ENCODE measurements at regions not wholly inside any gene's neighbourhood (a gene's known extent, or its start where the extent isn't known, plus 50 kb on each side); places are given as distances from the start of the nearest gene placed in this dataset.
A peak's percentile ranks its signal among the peaks of the same experiment; 100 is the strongest.
"Not testable (repeated sequence)": the region's sequence is repeated elsewhere in the genome, so short reads cannot be mapped to it uniquely, and the experiment has no call there.

GRCh38 chr11:67871168-67871567, 132.7 kb downstream of the UNC93B1 start:
- ATAC-seq; H3K27me3 ChIP-seq (ENCODE audit: insufficient read depth, low read length); H3K4me3 ChIP-seq (replicated peaks in 1 of 2; ENCODE audit: low read depth in 1 of 2, low read length in 2 of 2); POLR2A ChIA-PET; H3K27ac ChIP-seq (ENCODE audit: low read depth, low read length); intact Hi-C loops (cut with micrococcal nuclease); BruUV-seq (replicated peaks); H3K9me3 ChIP-seq (ENCODE audit: control insufficient read depth in 1 of 2, insufficient read depth in 1 of 2, low read depth in 1 of 2, low read length in 2 of 2); H4K20me1 ChIP-seq (ENCODE audit: insufficient read depth); H3K4me2 ChIP-seq (ENCODE audit: low read length); DNase-seq (ENCODE audit: low read depth, low spot score); H3K9me2 ChIP-seq (ENCODE audit: insufficient read depth); H3K9ac ChIP-seq (ENCODE audit: low read length); H3K79me2 ChIP-seq (ENCODE audit: insufficient read depth, low read length); H3K36me3 ChIP-seq (ENCODE audit: control insufficient read depth in 1 of 2, insufficient read depth in 2 of 2, low read length in 2 of 2); H3K4me1 ChIP-seq (ENCODE audit: control insufficient read depth in 1 of 2, insufficient read depth in 2 of 2, low read length in 2 of 2); RAD21 ChIA-PET (ENCODE audit: low non-redundant PET in 1 of 2, low total read pairs in 2 of 2, uncharacterized antibody in 2 of 2, unreplicated experiment in 2 of 2); CTCF ChIA-PET; H2AFZ ChIP-seq (ENCODE audit: low read depth, low read length, poor library complexity, severe bottlenecking): not testable (repeated sequence)

- RAD21 ChIA-PET (ENCODE audit: low non-redundant PET in 1 of 2, low total read pairs in 2 of 2, uncharacterized antibody in 2 of 2, unreplicated experiment in 2 of 2); BruUV-seq (replicated peaks); H3K4me2 ChIP-seq (ENCODE audit: low read length); H3K4me1 ChIP-seq (ENCODE audit: control insufficient read depth in 1 of 2, insufficient read depth in 2 of 2, low read length in 2 of 2); intact Hi-C loops (cut with micrococcal nuclease); H3K36me3 ChIP-seq (ENCODE audit: control insufficient read depth in 1 of 2, insufficient read depth in 2 of 2, low read length in 2 of 2); DNase-seq (ENCODE audit: low read depth, low spot score); CTCF ChIA-PET; POLR2A ChIA-PET; H3K9ac ChIP-seq (ENCODE audit: low read length); H3K9me2 ChIP-seq (ENCODE audit: insufficient read depth); H3K9me3 ChIP-seq (ENCODE audit: control insufficient read depth in 1 of 2, insufficient read depth in 1 of 2, low read depth in 1 of 2, low read length in 2 of 2); H3K27ac ChIP-seq (ENCODE audit: low read depth, low read length); ATAC-seq; H3K27me3 ChIP-seq (ENCODE audit: insufficient read depth, low read length); H2AFZ ChIP-seq (ENCODE audit: low read depth, low read length, poor library complexity, severe bottlenecking); H4K20me1 ChIP-seq (ENCODE audit: insufficient read depth); H3K79me2 ChIP-seq (ENCODE audit: insufficient read depth, low read length); H3K4me3 ChIP-seq (replicated peaks in 1 of 2; ENCODE audit: low read depth in 1 of 2, low read length in 2 of 2): not testable (repeated sequence)
These were observed 141.0 kb downstream of the UNC93B1 start for GRCh38 chr11:67862896-67863295.

- BruUV-seq (replicated peaks); H3K4me2 ChIP-seq (ENCODE audit: low read length); H3K9me2 ChIP-seq (ENCODE audit: insufficient read depth); H3K36me3 ChIP-seq (ENCODE audit: control insufficient read depth in 1 of 2, insufficient read depth in 2 of 2, low read length in 2 of 2); H4K20me1 ChIP-seq (ENCODE audit: insufficient read depth); H3K4me3 ChIP-seq (replicated peaks in 1 of 2; ENCODE audit: low read depth in 1 of 2, low read length in 2 of 2); RAD21 ChIA-PET (ENCODE audit: low non-redundant PET in 1 of 2, low total read pairs in 2 of 2, uncharacterized antibody in 2 of 2, unreplicated experiment in 2 of 2); H3K9me3 ChIP-seq (ENCODE audit: control insufficient read depth in 1 of 2, insufficient read depth in 1 of 2, low read depth in 1 of 2, low read length in 2 of 2); H3K4me1 ChIP-seq (ENCODE audit: control insufficient read depth in 1 of 2, insufficient read depth in 2 of 2, low read length in 2 of 2); DNase-seq (ENCODE audit: low read depth, low spot score); H3K27ac ChIP-seq (ENCODE audit: low read depth, low read length); H3K79me2 ChIP-seq (ENCODE audit: insufficient read depth, low read length); H2AFZ ChIP-seq (ENCODE audit: low read depth, low read length, poor library complexity, severe bottlenecking); POLR2A ChIA-PET; H3K27me3 ChIP-seq (ENCODE audit: insufficient read depth, low read length); H3K9ac ChIP-seq (ENCODE audit: low read length); CTCF ChIA-PET; ATAC-seq: not testable (repeated sequence)
- intact Hi-C loops (cut with micrococcal nuclease): loop anchor here (10.0 kb wide), 1 partner anchor 135 kb away; no protein-coding TSS in a partner anchor
- peak in 2 of 3 experiments; percentile 19 to 33; a peak in 2 of 6 replicates for TF ChIP-seq CTCF (IDR thresholded peaks at IDR 0.05 in 2 of 3, conservative IDR thresholded peaks at IDR 0.05 in 1 of 3; ENCODE audit: borderline replicate concordance in 1 of 3, insufficient read depth in 1 of 3, low read depth in 2 of 3, low read length in 2 of 3)
- peak; percentile 48; the same call in 1 of the 2 replicates for TF ChIP-seq RAD21 (IDR thresholded peaks at IDR 0.05; ENCODE audit: low read depth)
These were observed 144.3 kb downstream of the UNC93B1 start for GRCh38 chr11:67859513-67860161.

- H3K9me3 ChIP-seq (ENCODE audit: control insufficient read depth in 1 of 2, insufficient read depth in 1 of 2, low read depth in 1 of 2, low read length in 2 of 2); H3K27me3 ChIP-seq (ENCODE audit: insufficient read depth, low read length); H4K20me1 ChIP-seq (ENCODE audit: insufficient read depth); POLR2A ChIA-PET; H3K4me1 ChIP-seq (ENCODE audit: control insufficient read depth in 1 of 2, insufficient read depth in 2 of 2, low read length in 2 of 2); BruUV-seq (replicated peaks); H3K36me3 ChIP-seq (ENCODE audit: control insufficient read depth in 1 of 2, insufficient read depth in 2 of 2, low read length in 2 of 2); H3K27ac ChIP-seq (ENCODE audit: low read depth, low read length); H3K9me2 ChIP-seq (ENCODE audit: insufficient read depth); CTCF ChIA-PET; H3K4me3 ChIP-seq (replicated peaks in 1 of 2; ENCODE audit: low read depth in 1 of 2, low read length in 2 of 2); RAD21 ChIA-PET (ENCODE audit: low non-redundant PET in 1 of 2, low total read pairs in 2 of 2, uncharacterized antibody in 2 of 2, unreplicated experiment in 2 of 2); DNase-seq (ENCODE audit: low read depth, low spot score); ATAC-seq; H2AFZ ChIP-seq (ENCODE audit: low read depth, low read length, poor library complexity, severe bottlenecking); H3K79me2 ChIP-seq (ENCODE audit: insufficient read depth, low read length); H3K9ac ChIP-seq (ENCODE audit: low read length); H3K4me2 ChIP-seq (ENCODE audit: low read length): not testable (repeated sequence)
- intact Hi-C loops (cut with micrococcal nuclease): loop anchor here (10.0 kb wide), 1 partner anchor 144 kb away; no protein-coding TSS in a partner anchor
These were observed 153.2 kb downstream of the UNC93B1 start for GRCh38 chr11:67850747-67851146.

Measured in HCT116 (cell line).